ENCODE measurements at regions not wholly inside any gene's neighbourhood (a gene's known extent, or its start where the extent isn't known, plus 50 kb on each side); places are given as distances from the start of the nearest gene placed in this dataset.

DNA sequence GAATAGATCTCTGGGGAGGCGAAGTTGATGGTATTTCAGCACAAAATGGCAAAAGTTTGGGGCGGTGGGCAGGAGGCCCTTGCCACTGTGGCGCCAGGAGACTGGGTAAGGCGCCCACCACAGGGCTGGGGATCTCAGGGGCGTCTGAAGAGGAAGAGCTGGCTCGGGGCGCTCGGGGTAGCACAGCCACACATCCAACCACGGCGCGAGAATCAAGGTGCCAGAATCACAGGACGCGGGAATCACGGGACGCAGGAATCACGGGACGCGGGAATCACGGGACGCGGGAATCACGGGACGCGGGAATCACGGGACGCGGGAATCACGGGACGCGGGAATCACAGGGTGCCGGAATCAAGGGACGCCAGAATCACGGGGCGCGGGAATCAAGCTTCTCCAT is 174.4 kb downstream of the TMEM18 start:
- Histone ChIP-seq H3K79me2 (ENCODE audit: low read length) (no peaks in the 10 kb centered on the region), H3K9me2 (replicated peaks; ENCODE audit: low read length) (no peaks in the 10 kb centered on the region), H2AFZ (ENCODE audit: low read length) (no peak overlapping the region), H3K27ac (ENCODE audit: low read length) (no peak overlapping the region), H3K9ac (ENCODE audit: low read length) (no peak overlapping the region), H3K4me1 (ENCODE audit: insufficient read depth, low read length) (no peaks in the 10 kb centered on the region), H3F3A (ENCODE audit: low read length, unreplicated experiment) (no peaks in the 10 kb centered on the region), H3K9me3 (ENCODE audit: low read length) (no peaks in the 10 kb centered on the region), H3K4me3 (ENCODE audit: low read length) (no peak overlapping the region), H3K4me2 (ENCODE audit: low read length) (no peak overlapping the region), H3K27me3 (ENCODE audit: low read length) (peaks cover 80% of the 10 kb centered on the region), H4K20me1 (ENCODE audit: low read length) (no peaks in the 10 kb centered on the region), H3K36me3 (ENCODE audit: low read depth, low read length) (no peaks in the 10 kb centered on the region)
- ATAC-seq (no peak), DNase-seq (no peak)
- BruUV-seq (replicated peaks) = no TSS peak
- POLR2A ChIA-PET (ENCODE audit: unreplicated experiment) = no interaction called here
- CTCF ChIA-PET = no interaction called here
- no peak for TF ChIP-seq EZH2 (IDR thresholded peaks at IDR 0.05; ENCODE audit: low read length, unreplicated experiment)
- TF ChIP-seq, protein P1, sequence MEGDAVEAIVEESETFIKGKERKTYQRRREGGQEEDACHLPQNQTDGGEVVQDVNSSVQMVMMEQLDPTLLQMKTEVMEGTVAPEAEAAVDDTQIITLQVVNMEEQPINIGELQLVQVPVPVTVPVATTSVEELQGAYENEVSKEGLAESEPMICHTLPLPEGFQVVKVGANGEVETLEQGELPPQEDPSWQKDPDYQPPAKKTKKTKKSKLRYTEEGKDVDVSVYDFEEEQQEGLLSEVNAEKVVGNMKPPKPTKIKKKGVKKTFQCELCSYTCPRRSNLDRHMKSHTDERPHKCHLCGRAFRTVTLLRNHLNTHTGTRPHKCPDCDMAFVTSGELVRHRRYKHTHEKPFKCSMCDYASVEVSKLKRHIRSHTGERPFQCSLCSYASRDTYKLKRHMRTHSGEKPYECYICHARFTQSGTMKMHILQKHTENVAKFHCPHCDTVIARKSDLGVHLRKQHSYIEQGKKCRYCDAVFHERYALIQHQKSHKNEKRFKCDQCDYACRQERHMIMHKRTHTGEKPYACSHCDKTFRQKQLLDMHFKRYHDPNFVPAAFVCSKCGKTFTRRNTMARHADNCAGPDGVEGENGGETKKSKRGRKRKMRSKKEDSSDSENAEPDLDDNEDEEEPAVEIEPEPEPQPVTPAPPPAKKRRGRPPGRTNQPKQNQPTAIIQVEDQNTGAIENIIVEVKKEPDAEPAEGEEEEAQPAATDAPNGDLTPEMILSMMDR (conservative IDR thresholded peaks at IDR 0.05; ENCODE audit: low read depth, low read length) = no peak
- TF ChIP-seq EZH2phosphoT487 (IDR thresholded peaks at IDR 0.05; ENCODE audit: borderline replicate concordance, low read length) = no peak
- intact Hi-C loops (cut with micrococcal nuclease) = no loop called here

DNA sequence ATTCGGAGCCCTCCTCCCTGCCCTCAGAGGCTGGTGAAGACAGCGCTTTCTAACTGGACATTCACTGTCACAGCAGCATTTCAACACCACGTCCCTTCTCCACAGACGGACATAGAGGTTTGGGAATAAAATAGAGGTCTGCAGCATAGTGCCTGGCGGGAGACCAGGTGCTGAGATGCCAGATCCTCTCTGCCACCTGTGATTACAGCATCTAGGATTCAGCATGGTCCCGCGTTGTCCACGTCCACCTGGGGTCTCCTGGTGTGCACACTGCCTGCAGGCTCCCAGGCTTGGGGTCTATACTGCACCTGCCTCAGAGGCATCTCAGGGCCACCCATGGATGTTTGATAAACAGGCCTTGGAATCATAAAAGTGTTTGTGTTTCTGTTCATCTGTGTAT is 175.5 kb downstream of the TMEM18 start:
- ATAC-seq = no peak
- ChIA-PET POLR2A (ENCODE audit: unreplicated experiment) (no interaction called here), CTCF (no interaction called here)
- Histone ChIP-seq H3K4me2 (ENCODE audit: low read length) (no peak overlapping the region), H3F3A (ENCODE audit: low read length, unreplicated experiment) (no peaks in the 10 kb centered on the region), H2AFZ (ENCODE audit: low read length) (no peak overlapping the region), H3K9me2 (replicated peaks; ENCODE audit: low read length) (no peaks in the 10 kb centered on the region), H3K36me3 (ENCODE audit: low read depth, low read length) (no peaks in the 10 kb centered on the region), H3K9ac (ENCODE audit: low read length) (no peak overlapping the region), H3K79me2 (ENCODE audit: low read length) (no peaks in the 10 kb centered on the region), H3K4me3 (ENCODE audit: low read length) (no peak overlapping the region), H3K27me3 (ENCODE audit: low read length) (peaks cover 88% of the 10 kb centered on the region), H3K4me1 (ENCODE audit: insufficient read depth, low read length) (no peaks in the 10 kb centered on the region), H3K9me3 (ENCODE audit: low read length) (no peaks in the 10 kb centered on the region), H3K27ac (ENCODE audit: low read length) (no peak overlapping the region), H4K20me1 (ENCODE audit: low read length) (no peaks in the 10 kb centered on the region)
- intact Hi-C loops (cut with micrococcal nuclease) = no loop called here
- no peak for DNase-seq
- TF ChIP-seq EZH2phosphoT487 (IDR thresholded peaks at IDR 0.05; ENCODE audit: borderline replicate concordance, low read length) (no peak), EZH2 (IDR thresholded peaks at IDR 0.05; ENCODE audit: low read length, unreplicated experiment) (no peak)
- TF ChIP-seq, protein P1 (conservative IDR thresholded peaks at IDR 0.05; ENCODE audit: low read depth, low read length) = no peak
- no TSS peak for BruUV-seq (replicated peaks)

DNA sequence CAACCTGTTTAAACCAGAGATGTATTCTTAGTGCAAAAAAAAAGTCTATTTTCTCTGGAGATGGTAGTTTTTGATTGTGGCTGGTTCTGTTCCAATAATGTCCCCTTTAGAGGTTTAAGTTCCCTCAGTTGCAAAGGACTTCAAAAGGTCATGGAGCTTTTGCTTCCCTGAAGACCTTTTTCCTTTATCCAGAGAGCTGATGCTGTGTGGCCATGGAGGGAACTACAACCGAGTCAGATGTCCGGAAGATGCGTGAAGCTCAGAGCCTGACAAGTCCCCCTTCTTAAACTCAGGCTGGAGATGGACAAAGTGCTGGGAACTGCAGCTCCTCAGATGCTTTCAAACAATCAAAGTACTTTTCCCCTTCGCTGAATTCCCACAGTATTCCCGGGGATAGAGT is 176.1 kb downstream of the TMEM18 start:
- H3K27me3 ChIP-seq (ENCODE audit: low read length) = peaks cover 82% of the 10 kb centered on the region
- CTCF ChIA-PET = no interaction called here
- BruUV-seq (replicated peaks) = no TSS peak
- no peaks in the 10 kb centered on the region for H3K4me1 ChIP-seq (ENCODE audit: insufficient read depth, low read length)
- H3K9ac ChIP-seq (ENCODE audit: low read length) = no peak overlapping the region
- H3F3A ChIP-seq (ENCODE audit: low read length, unreplicated experiment) = no peaks in the 10 kb centered on the region
- no peaks in the 10 kb centered on the region for H3K79me2 ChIP-seq (ENCODE audit: low read length)
- ATAC-seq (peak; percentile 64), DNase-seq (peak; percentile 50)
- H2AFZ ChIP-seq (ENCODE audit: low read length) = no peak overlapping the region
- H3K9me3 ChIP-seq (ENCODE audit: low read length) = no peaks in the 10 kb centered on the region
- H4K20me1 ChIP-seq (ENCODE audit: low read length) = no peaks in the 10 kb centered on the region
- POLR2A ChIA-PET (ENCODE audit: unreplicated experiment) = no interaction called here
- H3K4me3 ChIP-seq (ENCODE audit: low read length) = no peak overlapping the region
- TF ChIP-seq, protein P1 (conservative IDR thresholded peaks at IDR 0.05; ENCODE audit: low read depth, low read length) = peak; percentile 51; the same call in 1 of the 2 replicates
- TF ChIP-seq EZH2 (IDR thresholded peaks at IDR 0.05; ENCODE audit: low read length, unreplicated experiment) = no peak
- intact Hi-C loops (cut with micrococcal nuclease) = no loop called here
- no peak overlapping the region for H3K4me2 ChIP-seq (ENCODE audit: low read length)
- H3K36me3 ChIP-seq (ENCODE audit: low read depth, low read length) = no peaks in the 10 kb centered on the region
- no peak overlapping the region for H3K27ac ChIP-seq (ENCODE audit: low read length)
- H3K9me2 ChIP-seq (replicated peaks; ENCODE audit: low read length) = no peaks in the 10 kb centered on the region

All from PC-3 (cell line).